Right lobe of liver (tissue), 6 donors: ENCODE measurements at regions not wholly inside any gene's neighbourhood (a gene's known extent, or its start where the extent isn't known, plus 50 kb on each side); places are given as distances from the start of the nearest gene placed in this dataset.

Experiments used
- ATAC-seq, 4 donors: fragments of 200-7000 bp; cut with Tn5 transposase; one replicate each; pipeline ENCODE4 v1.9.1; 2020; ENCODE audit warnings: mild to moderate bottlenecking in 4 of 4, moderate library complexity in 4 of 4
- DNase-seq, 3 donors: peaks; one replicate each; pipeline ENCODE4 v3.0.0-alpha.2; 2020
- H3K27ac ChIP-seq, 3 donors: fragments of 200-600 bp; one replicate each; pipeline ENCODE4 v1.8.0; 2022
- H3K27me3 ChIP-seq, 2 donors: fragments of 200-600 bp; one replicate each; pipeline ENCODE4 v1.8.0; 2022
- H3K36me3 ChIP-seq, 4 donors: fragments of 200-600 bp; sonication (generic) in 1 of 4; one replicate each; pipeline versions ENCODE4 v1.5.1 to v1.8.0; 2017 to 2022; ENCODE audit warnings: control low read depth in 1 of 4
- H3K4me1 ChIP-seq, 4 donors: fragments of 200-600 bp; sonication (generic) in 1 of 4; one replicate each; pipeline versions ENCODE4 v1.5.1 to v1.8.0; 2017 to 2022; ENCODE audit warnings: control low read depth in 1 of 4
- H3K4me3 ChIP-seq, 3 donors: fragments of 200-600 bp; one replicate each; pipeline ENCODE4 v1.8.0; 2022
- H3K9me3 ChIP-seq, 4 donors: fragments of 200-600 bp; sonication (generic) in 1 of 4; one replicate each; pipeline versions ENCODE4 v1.5.1 to v1.8.0; 2017 to 2022; ENCODE audit warnings: control low read depth in 1 of 4
- CTCF ChIP-seq, 4 donors: fragments of 200-600 bp in 3 of 4; fragments of 450-650 bp in 1 of 4; IDR thresholded peaks; one replicate each; pipeline versions ENCODE4 v1.5.1 to v1.8.0; 2016 to 2022; ENCODE audit warnings: antibody characterized with exemption in 4 of 4, mild to moderate bottlenecking in 2 of 4
- POLR2A ChIP-seq: fragments of 450-650 bp; IDR thresholded peaks from one replicate; pipeline ENCODE4 v1.6.1; 2017; ENCODE audit warnings: antibody characterized with exemption, mild to moderate bottlenecking
- WGBS: methylation state at CpG from one replicate; pipeline ENCODE4 v1.1.6; 2018; ENCODE audit warnings: low coverage, low lambda C conversion rate; ENCODE audit not compliant: insufficient coverage; ENCODE audit errors: missing lambda C conversion rate; 5-methylcytosine and 5-hydroxymethylcytosine counted together
- intact Hi-C, 2 donors: fragments of 100-400 bp; cut with DNase I; formaldehyde crosslinking; loops; one replicate each; pipeline versions ENCODE4 v1.11.2 to v1.14.1; 2022
- donor health status: DM: no; HTN: yes; CAD: no.
- donor health status: DM: no; HTN: no; CAD: no.
- donor health status: DM: no; HTN: no; CAD: no.
- donor health status: DM: no; HTN: yes; CAD: no.
- donor health status: DM: no; HTN: yes; CAD: no.

- intact Hi-C loops = no loop called here
- H3K9me3 ChIP-seq = no peaks in the 10 kb centered on the region
- no peaks in the 10 kb centered on the region for H3K36me3 ChIP-seq
- no peaks in the 10 kb centered on the region for H3K4me1 ChIP-seq
- no peak for ATAC-seq
- WGBS = 36% methylated on average over 1 of the region's 1 CpG
- no peak overlapping the region for H3K27ac ChIP-seq
- TF ChIP-seq POLR2A = no peak
- TF ChIP-seq CTCF (IDR thresholded peaks at IDR 0.05) = no peak
- H3K4me3 ChIP-seq = no peak overlapping the region
- no peaks in the 10 kb centered on the region for H3K27me3 ChIP-seq
- no peak for DNase-seq
Measured at GRCh38 chr2:65786765-65787164, 354.4 kb upstream of the SPRED2 start.

- TF ChIP-seq POLR2A = no peak
- no peak for TF ChIP-seq CTCF (IDR thresholded peaks at IDR 0.05)
- H3K9me3 ChIP-seq = no peaks in the 10 kb centered on the region
- no peaks in the 10 kb centered on the region for H3K36me3 ChIP-seq
- no peak overlapping the region for H3K27ac ChIP-seq
- no peak for DNase-seq
- no peaks in the 10 kb centered on the region for H3K4me1 ChIP-seq
- no peak for ATAC-seq
- H3K4me3 ChIP-seq = no peak overlapping the region
- intact Hi-C loops = no loop called here
- no peaks in the 10 kb centered on the region for H3K27me3 ChIP-seq
- WGBS = 46% methylated on average over 2 of the region's 2 CpGs
Measured at GRCh38 chr2:65786007-65786717, 353.8 kb upstream of the SPRED2 start.

DNA sequence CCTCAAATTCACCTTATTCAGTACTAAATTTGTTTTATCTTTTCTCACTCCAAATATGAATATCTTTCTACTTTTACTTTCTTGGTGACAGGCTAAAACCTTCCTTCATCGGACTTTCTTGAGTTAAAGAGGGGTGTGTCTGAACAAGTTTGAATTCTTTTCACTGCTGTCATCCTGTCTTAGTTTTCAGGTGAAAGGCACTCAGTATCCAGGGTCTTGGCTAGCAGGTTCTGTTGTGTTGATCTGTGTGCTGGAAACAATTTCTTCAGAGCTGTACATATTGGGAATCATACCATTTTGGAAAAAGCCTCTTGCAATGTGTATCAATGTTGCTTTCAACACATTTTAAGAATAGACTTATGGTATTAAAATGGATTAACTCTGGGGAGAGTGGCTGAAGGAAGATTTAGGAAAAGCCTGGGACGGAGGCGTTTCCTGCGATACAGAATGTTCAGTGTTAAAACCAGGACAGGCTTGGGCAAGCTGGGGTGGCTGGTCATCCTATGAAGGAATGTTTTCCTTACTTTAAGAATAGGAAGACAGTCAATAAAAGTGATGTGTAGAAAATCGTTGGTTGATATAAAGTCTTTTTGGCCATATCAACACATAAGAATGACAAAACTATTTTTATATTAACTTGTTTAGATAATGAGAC is 350.7 kb upstream of the SPRED2 start:
- TF ChIP-seq POLR2A (no peak), CTCF (IDR thresholded peaks at IDR 0.05) (no peak)
- H3K9me3 ChIP-seq = no peaks in the 10 kb centered on the region
- no peak for ATAC-seq
- no peaks in the 10 kb centered on the region for H3K4me1 ChIP-seq
- 72% methylated on average over 5 of the region's 5 CpGs for WGBS
- H3K4me3 ChIP-seq = no peak overlapping the region
- no peaks in the 10 kb centered on the region for H3K36me3 ChIP-seq
- no peaks in the 10 kb centered on the region for H3K27me3 ChIP-seq
- intact Hi-C loops = no loop called here
- DNase-seq = no peak
- H3K27ac ChIP-seq = no peak overlapping the region

- WGBS = 7% methylated on average over 1 of the region's 1 CpG
- intact Hi-C loops = no loop called here
Measured at GRCh38 chr2:65782186-65782585, 349.8 kb upstream of the SPRED2 start.

More at GRCh38 chr2:65782186-65782585, 349.8 kb upstream of the SPRED2 start:
- no peak for DNase-seq
- H3K4me3 ChIP-seq = no peak overlapping the region
- TF ChIP-seq CTCF (IDR thresholded peaks at IDR 0.05) = no peak
- TF ChIP-seq POLR2A = no peak
- H3K27me3 ChIP-seq = no peaks in the 10 kb centered on the region
- no peaks in the 10 kb centered on the region for H3K4me1 ChIP-seq
- ATAC-seq = peak in 3 of 4 donors; percentile 46 to 89 (median 85)
- no peaks in the 10 kb centered on the region for H3K9me3 ChIP-seq
- no peaks in the 10 kb centered on the region for H3K36me3 ChIP-seq
- H3K27ac ChIP-seq = peak overlapping the region in 2 of 3 donors; percentile 38 to 51
